DND-41 (cell line): ENCODE measurements at regions not wholly inside any gene's neighbourhood (a gene's known extent, or its start where the extent isn't known, plus 50 kb on each side); places are given as distances from the start of the nearest gene placed in this dataset.

ENCODE experiments used
- CTCF ChIP-seq: IDR thresholded peaks from 2 replicates; pipeline ENCODE4 v1.5.1; 2012; ENCODE audit warnings: borderline replicate concordance, low read length, moderate library complexity, mild to moderate bottlenecking; ENCODE audit not compliant: poor library complexity, severe bottlenecking; ENCODE audit errors: extremely low read depth
- EZH2 ChIP-seq: IDR thresholded peaks from 3 replicates; pipeline ENCODE4 v1.6.1; 2012; ENCODE audit warnings: borderline replicate concordance, low read depth, mild to moderate bottlenecking, moderate library complexity, low read length, inconsistent platforms; ENCODE audit not compliant: severe bottlenecking

GRCh38 chr2:212610872-212611425 is 72.3 kb upstream of the ERBB4 start:
- TF ChIP-seq CTCF (no peak), EZH2 (no peak)
